Activated T-cell treated with anti-CD3 and anti-CD28 coated beads, Interleukin-2, amount 50 U/mL, for 4 hours (primary cell): ENCODE measurements at regions not wholly inside any gene's neighbourhood (a gene's known extent, or its start where the extent isn't known, plus 50 kb on each side); places are given as distances from the start of the nearest gene placed in this dataset.

Experiments used
- ATAC-seq, 2 donors: fragments of 200-7000 bp; cut with Tn5 transposase; one replicate each; pipeline ENCODE4 v1.10.0; 2021
- DNase-seq: peaks from one replicate; pipeline ENCODE4 v3.0.0-alpha.2; 2020
- H3K27me3 Mint-ChIP-seq: one replicate; pipeline ENCODE4 v1.8.0; 2021; ENCODE audit warnings: low read depth, mixed read lengths
- H3K36me3 Mint-ChIP-seq: one replicate; pipeline ENCODE4 v1.8.0; 2022; ENCODE audit warnings: mixed read lengths; ENCODE audit not compliant: insufficient read depth
- H3K4me1 Mint-ChIP-seq: one replicate; pipeline ENCODE4 v1.8.0; 2021; ENCODE audit warnings: low read depth, mixed read lengths
- H3K4me3 Mint-ChIP-seq: one replicate; pipeline ENCODE4 v1.8.0; 2021; ENCODE audit warnings: mild to moderate bottlenecking, moderate library complexity, mixed read lengths
- H3K9me3 Mint-ChIP-seq: one replicate; pipeline ENCODE4 v1.8.0; 2021; ENCODE audit warnings: mixed read lengths

DNA sequence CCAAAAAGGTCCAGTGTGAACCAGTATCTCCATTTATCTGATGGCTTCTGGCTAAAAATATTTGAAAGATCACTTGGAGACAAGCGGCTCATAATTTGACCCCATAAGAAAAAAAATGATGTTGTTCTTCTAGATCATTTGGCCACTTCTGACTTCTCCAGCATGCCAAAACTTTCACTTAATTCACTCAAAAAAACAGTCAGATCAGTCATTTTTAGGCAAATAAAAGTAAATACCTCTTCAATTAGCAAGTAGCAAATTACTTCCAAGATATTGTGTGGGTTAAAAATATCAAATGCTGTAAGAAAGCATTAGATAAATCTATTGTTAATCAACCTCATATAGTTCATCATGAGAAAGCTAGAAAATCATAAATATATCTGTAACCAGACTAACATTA, 106.0 kb downstream of the ZC3H11B start:
- H3K36me3 Mint-ChIP-seq, result no peaks in the 10 kb centered on the region
- DNase-seq (no peak), ATAC-seq (no peak)
- no peaks in the 10 kb centered on the region for H3K4me1 Mint-ChIP-seq
- peaks cover 3% of the 10 kb centered on the region for H3K9me3 Mint-ChIP-seq
- no peak overlapping the region for H3K4me3 Mint-ChIP-seq
- no peaks in the 10 kb centered on the region for H3K27me3 Mint-ChIP-seq

DNA sequence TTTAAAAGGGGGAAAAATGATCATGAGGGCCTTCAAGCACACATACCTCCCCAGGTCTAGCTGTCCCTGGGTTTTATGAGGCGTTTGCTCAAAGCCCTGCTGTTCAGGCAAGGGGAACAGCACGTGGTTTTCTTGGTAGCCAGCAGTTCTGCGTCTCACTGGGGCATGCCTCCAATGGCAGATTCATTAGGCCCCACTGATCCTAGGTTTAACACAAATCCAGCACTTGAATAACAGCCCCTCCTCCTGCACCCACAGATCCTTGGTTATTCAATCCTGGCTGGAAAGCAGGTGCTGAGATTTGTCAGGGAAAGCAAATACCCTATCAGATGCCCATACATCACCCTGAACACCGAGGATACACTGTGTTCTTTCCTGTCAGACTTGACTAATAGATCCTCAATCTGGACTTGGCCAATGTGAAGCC, 106.4 kb downstream of the ZC3H11B start:
- DNase-seq (no peak), ATAC-seq (no peak)
- Mint-ChIP-seq H3K36me3 (no peaks in the 10 kb centered on the region), H3K27me3 (no peaks in the 10 kb centered on the region), H3K9me3 (peaks cover 3% of the 10 kb centered on the region), H3K4me3 (no peak overlapping the region), H3K4me1 (no peaks in the 10 kb centered on the region)

DNA sequence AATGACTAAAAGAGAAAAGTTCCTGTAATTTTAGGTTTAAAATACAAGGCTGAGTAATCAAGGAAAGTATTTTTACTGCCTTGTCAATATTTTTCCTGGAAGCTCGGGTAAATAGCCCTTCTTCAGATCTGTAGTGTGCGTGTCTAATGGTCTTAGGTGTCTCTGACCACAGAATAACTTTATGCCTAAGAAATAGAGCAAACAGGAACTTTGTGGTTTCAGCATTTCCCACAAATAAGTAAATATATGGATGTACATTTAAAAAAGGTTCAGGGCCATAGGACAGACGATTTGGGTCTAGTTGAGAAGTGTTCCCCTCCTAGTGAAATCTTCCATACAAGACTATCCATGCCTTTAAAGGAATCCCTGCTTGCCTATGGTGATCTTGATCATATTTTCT, 107.0 kb downstream of the ZC3H11B start:
- no peak for DNase-seq
- H3K4me1 Mint-ChIP-seq, result no peaks in the 10 kb centered on the region
- ATAC-seq, result no peak
- H3K27me3 Mint-ChIP-seq, result no peaks in the 10 kb centered on the region
- H3K36me3 Mint-ChIP-seq, result no peaks in the 10 kb centered on the region
- peaks cover 3% of the 10 kb centered on the region for H3K9me3 Mint-ChIP-seq
- H3K4me3 Mint-ChIP-seq, result no peak overlapping the region

DNA sequence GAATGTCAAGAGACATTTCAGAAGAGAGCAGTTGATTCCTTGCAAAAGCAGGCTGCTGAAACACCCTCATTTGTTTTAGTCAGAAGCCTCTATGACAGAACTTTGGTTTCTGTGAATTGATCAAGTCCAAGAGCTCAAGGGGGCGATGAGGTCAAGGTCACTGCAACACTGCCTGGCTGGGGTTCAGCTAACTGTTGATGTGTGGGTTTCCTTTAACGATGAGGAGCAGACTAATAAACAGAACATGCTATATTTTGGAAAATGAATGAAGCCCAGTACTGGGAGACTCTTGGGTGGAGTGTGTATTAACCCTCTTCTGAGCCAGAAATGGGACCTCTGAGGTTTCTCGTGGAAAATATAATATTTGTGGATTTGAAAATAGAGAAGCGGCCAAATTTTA, 109.3 kb downstream of the ZC3H11B start:
- no peak for ATAC-seq

DNA sequence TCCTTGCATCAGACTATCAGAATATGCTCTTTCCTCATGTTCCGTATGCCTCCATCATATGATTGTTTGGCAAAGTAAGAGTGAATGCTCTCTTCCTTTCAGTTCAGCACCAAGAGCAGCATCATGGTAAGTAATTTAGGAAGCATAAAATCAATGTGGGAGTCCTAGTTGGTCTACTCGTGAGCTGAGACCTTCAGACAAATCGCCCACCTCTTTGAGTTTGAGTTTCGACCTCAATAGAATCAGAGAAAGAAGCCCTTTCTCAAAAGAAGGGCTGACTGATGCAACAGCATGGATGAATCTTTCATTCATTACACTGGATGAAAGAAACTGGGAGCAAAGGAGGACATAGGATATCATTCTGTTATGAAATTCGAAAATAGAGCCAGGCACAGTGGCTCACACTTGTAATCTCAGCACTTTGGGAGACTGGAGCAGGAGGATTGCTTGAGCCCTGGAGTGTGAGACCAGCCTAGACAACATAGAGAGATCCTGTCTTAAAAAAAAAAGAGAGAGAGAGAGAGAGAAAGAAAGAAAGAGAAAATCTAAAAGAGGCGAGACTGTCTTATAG, 112.5 kb downstream of the ZC3H11B start:
- no peaks in the 10 kb centered on the region for H3K4me1 Mint-ChIP-seq
- ATAC-seq, result no peak
- no peaks in the 10 kb centered on the region for H3K9me3 Mint-ChIP-seq
- H3K36me3 Mint-ChIP-seq, result no peaks in the 10 kb centered on the region
- peaks cover 2% of the 10 kb centered on the region for H3K27me3 Mint-ChIP-seq
- H3K4me3 Mint-ChIP-seq, result no peak overlapping the region
- no peak for DNase-seq

More for the DNA sequence above, 109.3 kb downstream of the ZC3H11B start:
- no peak for DNase-seq
- H3K9me3 Mint-ChIP-seq, result no peaks in the 10 kb centered on the region
- H3K4me3 Mint-ChIP-seq, result no peak overlapping the region
- H3K4me1 Mint-ChIP-seq, result no peaks in the 10 kb centered on the region
- H3K27me3 Mint-ChIP-seq, result peaks cover 2% of the 10 kb centered on the region
- H3K36me3 Mint-ChIP-seq, result no peaks in the 10 kb centered on the region

DNA sequence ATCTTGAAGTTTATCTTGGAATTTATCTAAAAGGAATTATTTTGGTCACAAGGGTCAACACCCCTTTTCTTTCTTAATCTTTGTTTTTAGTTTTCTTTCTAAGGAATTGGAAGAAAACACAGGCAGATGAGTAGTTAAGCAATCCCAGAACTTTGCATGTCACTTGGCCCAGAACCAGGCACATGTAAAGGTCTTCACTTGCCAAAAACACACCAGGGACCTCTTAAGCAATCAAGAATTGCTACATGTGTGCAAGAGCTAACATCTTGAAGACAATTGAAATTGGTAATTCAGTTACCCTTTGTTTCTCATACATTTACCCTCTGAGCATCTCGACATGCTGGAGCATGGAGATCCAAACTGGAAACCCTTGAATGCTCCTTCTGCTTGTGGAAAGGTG, 114.2 kb downstream of the ZC3H11B start:
- peaks cover 2% of the 10 kb centered on the region for H3K27me3 Mint-ChIP-seq
- ATAC-seq (no peak), DNase-seq (no peak)
- no peaks in the 10 kb centered on the region for H3K9me3 Mint-ChIP-seq
- no peaks in the 10 kb centered on the region for H3K4me1 Mint-ChIP-seq
- no peak overlapping the region for H3K4me3 Mint-ChIP-seq
- H3K36me3 Mint-ChIP-seq, result no peaks in the 10 kb centered on the region

DNA sequence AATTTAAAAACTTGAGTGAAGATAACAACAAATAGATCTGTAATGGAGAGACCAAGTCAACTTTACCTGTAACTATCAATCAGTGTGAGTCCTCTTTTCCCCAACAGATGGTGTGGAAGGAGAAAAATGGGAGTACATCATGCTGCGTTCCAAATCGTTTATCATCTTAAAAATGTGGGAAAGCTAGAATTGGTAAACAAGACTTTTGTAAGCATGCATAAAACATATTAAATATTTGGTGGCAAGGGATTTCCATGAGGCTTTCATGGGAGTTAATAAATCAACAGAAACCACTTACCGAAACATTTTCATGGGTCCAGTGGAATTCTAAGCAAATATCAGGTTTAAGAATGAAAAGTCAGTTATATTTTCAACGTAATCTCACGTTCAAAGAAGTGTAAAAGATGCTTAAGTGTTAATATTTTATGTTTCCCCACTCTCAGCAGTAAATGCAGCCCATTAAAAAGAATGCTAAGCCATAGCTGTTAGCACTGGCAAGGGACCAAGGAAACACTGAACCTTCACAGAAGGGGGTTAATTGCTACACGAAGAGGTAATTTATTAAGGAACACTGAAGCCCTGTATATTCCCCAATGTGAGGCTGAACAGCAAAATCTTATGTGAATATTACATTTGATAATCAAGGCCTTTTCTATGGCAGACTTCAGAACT, 117.0 kb downstream of the ZC3H11B start:
- H3K9me3 Mint-ChIP-seq, result no peaks in the 10 kb centered on the region

DNA sequence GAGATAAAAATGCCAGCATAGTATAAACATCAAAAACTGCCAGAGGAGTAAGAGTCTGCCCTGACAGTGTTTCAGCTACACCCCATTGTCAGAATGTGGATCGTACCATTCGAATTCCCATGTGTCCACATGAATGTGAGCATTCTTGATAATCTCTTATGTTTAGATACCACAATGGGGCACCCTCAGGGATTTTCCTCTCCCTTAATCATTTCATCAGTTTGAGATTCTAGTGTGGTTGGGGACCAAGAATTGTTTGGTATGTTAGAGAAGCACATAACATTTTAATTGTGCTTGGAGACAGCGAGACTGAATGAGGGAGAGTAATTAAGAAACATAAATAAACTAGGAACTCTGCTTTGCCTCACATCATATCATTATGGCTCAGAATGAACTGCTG, 120.2 kb downstream of the ZC3H11B start:
- DNase-seq (no peak), ATAC-seq (no peak)
- H3K4me3 Mint-ChIP-seq, result no peak overlapping the region
- no peaks in the 10 kb centered on the region for H3K27me3 Mint-ChIP-seq
- no peaks in the 10 kb centered on the region for H3K9me3 Mint-ChIP-seq
- no peaks in the 10 kb centered on the region for H3K4me1 Mint-ChIP-seq
- no peaks in the 10 kb centered on the region for H3K36me3 Mint-ChIP-seq

More for the DNA sequence above, 117.0 kb downstream of the ZC3H11B start:
- no peaks in the 10 kb centered on the region for H3K36me3 Mint-ChIP-seq
- DNase-seq, result no peak
- ATAC-seq, result no peak
- no peak overlapping the region for H3K4me3 Mint-ChIP-seq
- no peaks in the 10 kb centered on the region for H3K4me1 Mint-ChIP-seq
- peaks cover 2% of the 10 kb centered on the region for H3K27me3 Mint-ChIP-seq

DNA sequence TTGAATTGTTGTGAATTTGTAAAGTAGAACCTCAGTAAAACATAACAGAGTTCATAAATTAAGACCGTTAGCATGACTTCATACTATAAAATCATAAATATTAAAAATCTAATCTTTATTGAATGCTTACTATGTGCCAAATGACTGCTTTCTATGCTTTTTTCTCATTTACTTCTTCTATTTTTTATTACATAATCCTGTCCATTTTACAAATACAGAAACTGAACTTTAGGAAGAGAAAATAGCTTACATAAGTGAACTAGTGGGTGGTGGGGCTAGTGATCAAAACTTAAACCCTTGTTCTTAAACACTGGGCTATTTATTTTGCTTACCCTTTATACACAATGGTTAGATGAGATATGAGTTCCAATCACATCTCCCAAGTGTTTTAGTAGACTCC, 122.3 kb downstream of the ZC3H11B start:
- H3K4me3 Mint-ChIP-seq, result no peak overlapping the region

DNA sequence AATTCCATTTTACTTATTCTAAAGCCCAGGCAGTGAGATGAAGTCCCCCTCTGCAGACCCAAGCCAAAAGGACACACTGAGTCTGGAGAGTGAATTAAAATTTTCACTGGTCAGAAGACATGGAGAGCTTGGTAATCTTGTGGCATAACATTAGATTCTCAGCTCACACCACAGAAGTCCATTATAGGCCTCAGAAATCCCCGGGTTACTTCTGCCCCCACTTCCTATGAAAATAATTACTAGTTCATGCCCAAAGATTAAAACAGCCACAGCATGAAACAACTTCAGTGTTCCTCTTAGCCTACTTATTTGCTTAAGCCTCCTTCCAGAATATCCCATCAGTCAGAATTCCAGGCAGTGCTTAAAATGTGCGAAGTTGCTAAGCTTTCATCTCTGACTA, 123.3 kb downstream of the ZC3H11B start:
- no peaks in the 10 kb centered on the region for H3K4me1 Mint-ChIP-seq
- DNase-seq, result no peak
- H3K36me3 Mint-ChIP-seq, result no peaks in the 10 kb centered on the region
- H3K27me3 Mint-ChIP-seq, result no peaks in the 10 kb centered on the region
- H3K4me3 Mint-ChIP-seq, result no peak overlapping the region
- H3K9me3 Mint-ChIP-seq, result no peaks in the 10 kb centered on the region
- no peak for ATAC-seq

More for the DNA sequence above, 122.3 kb downstream of the ZC3H11B start:
- Mint-ChIP-seq H3K4me1 (no peaks in the 10 kb centered on the region), H3K9me3 (no peaks in the 10 kb centered on the region), H3K27me3 (no peaks in the 10 kb centered on the region), H3K36me3 (no peaks in the 10 kb centered on the region)
- ATAC-seq (no peak), DNase-seq (no peak)

DNA sequence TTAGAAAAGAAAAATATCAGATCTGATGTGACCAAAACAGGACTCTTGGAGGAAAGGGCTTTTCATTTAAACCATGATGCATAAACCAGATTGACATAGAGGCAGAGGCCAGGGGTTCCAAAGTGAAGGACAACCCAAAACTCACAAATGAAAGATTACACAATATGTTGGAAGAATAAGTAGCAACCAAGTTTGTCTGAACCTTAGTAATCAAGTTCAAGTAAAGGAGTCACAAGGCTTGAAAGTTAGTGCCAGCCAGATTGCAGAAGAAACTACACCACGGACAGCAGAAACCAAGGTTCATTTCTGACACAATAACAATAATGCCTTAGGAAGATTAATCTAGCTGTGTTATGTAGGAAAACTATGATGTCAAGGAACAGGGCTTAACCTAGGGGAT, 124.6 kb downstream of the ZC3H11B start:
- H3K9me3 Mint-ChIP-seq, result no peaks in the 10 kb centered on the region
- no peaks in the 10 kb centered on the region for H3K4me1 Mint-ChIP-seq
- ATAC-seq (no peak), DNase-seq (no peak)
- H3K36me3 Mint-ChIP-seq, result no peaks in the 10 kb centered on the region
- H3K4me3 Mint-ChIP-seq, result no peak overlapping the region
- H3K27me3 Mint-ChIP-seq, result no peaks in the 10 kb centered on the region

DNA sequence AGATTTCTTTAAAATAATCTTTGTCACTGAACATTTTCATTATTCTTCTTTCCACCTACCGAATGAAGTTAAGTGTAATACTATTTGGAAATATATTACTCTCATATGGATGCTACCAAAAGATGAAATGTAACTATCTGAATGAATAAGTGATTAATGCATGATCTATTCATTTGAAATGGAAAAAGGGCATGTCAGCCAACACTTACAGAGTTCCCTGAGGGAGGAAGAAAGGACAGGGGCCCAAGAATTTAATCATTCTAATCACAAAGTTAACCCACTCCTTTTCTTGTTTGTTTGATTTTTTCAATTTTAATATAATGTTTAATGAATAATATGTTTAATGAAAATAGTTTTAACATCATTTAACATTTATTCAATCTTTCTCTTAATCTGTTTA, 129.4 kb downstream of the ZC3H11B start:
- ATAC-seq (no peak), DNase-seq (no peak)
- Mint-ChIP-seq H3K36me3 (no peaks in the 10 kb centered on the region), H3K4me1 (no peaks in the 10 kb centered on the region), H3K9me3 (no peaks in the 10 kb centered on the region), H3K4me3 (no peak overlapping the region), H3K27me3 (no peaks in the 10 kb centered on the region)

DNA sequence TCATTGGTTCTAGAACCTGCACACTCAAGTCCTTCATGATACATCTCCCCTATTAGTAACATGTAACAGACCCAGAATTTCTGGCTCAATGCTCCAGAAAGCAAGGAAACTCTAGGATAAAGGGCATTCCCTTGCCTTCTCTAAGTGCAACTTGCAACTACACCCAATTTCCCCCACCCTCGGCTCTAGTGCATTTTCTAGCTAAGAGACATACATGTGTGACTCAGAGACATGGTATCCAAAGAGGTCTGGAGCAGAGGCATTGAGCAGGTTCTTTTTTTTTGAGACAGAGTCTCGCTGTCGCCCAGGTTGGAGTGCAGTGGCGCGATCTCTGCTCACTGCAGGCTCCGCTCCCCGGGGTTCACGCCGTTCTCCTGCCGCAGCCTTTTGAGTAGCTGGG, 132.9 kb downstream of the ZC3H11B start:
- DNase-seq, result no peak
- no peaks in the 10 kb centered on the region for H3K9me3 Mint-ChIP-seq
- H3K4me1 Mint-ChIP-seq, result no peaks in the 10 kb centered on the region
- no peaks in the 10 kb centered on the region for H3K27me3 Mint-ChIP-seq
- no peak overlapping the region for H3K4me3 Mint-ChIP-seq
- ATAC-seq, result no peak
- H3K36me3 Mint-ChIP-seq, result no peaks in the 10 kb centered on the region

DNA sequence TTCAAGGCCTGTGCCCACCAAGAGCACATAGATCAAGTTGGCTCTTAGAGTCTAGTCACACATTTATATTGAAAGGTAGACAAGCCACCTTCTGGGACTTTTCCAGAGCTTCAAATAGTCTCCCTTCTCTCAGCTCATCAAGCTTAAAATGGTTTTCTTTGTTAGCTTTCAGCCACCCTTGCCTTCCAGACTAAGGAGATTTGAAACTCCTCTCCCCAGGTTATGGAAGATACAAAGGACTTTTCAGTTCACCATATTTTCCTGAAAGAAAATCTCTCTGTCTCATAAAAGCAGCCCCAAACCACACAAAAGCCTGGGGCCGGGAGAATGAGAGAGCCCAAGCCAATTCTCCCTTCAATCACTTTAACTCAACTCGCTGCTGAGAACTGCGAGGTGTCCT, 134.1 kb downstream of the ZC3H11B start:
- H3K4me3 Mint-ChIP-seq, result no peak overlapping the region

DNA sequence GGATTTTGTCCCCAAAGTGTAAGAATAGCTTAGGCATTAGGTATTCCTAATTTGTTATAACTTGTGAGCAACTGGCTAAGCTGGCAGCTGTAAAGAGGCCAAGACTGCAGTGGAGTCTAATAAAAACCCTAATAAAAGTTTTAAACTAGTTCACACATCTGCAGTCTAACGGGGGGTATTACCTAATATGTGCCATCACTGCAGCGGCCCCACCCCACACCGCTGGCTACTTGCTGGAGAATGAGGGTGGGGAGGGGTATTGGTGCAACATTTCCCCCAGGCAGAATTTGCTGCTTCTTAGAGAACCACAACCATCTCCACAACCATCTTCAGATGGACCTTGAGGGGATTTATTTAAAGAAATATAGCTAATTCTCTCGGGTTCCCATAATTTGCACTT, 135.0 kb downstream of the ZC3H11B start:
- no peak for ATAC-seq
- no peaks in the 10 kb centered on the region for H3K4me1 Mint-ChIP-seq
- H3K36me3 Mint-ChIP-seq, result no peaks in the 10 kb centered on the region
- H3K27me3 Mint-ChIP-seq, result no peaks in the 10 kb centered on the region
- no peak overlapping the region for H3K4me3 Mint-ChIP-seq
- DNase-seq, result no peak
- H3K9me3 Mint-ChIP-seq, result no peaks in the 10 kb centered on the region

More for the DNA sequence above, 134.1 kb downstream of the ZC3H11B start:
- Mint-ChIP-seq H3K36me3 (no peaks in the 10 kb centered on the region), H3K4me1 (no peaks in the 10 kb centered on the region), H3K9me3 (no peaks in the 10 kb centered on the region), H3K27me3 (no peaks in the 10 kb centered on the region)
- no peak for DNase-seq
- no peak for ATAC-seq
